B cell (primary cell): ENCODE measurements at regions not wholly inside any gene's neighbourhood (a gene's known extent, or its start where the extent isn't known, plus 50 kb on each side); places are given as distances from the start of the nearest gene placed in this dataset.

ENCODE experiments used
- ATAC-seq: fragments of 200-7000 bp; cut with Tn5 transposase; one replicate; pipeline ENCODE4 v1.10.0; 2021; ENCODE audit warnings: low read depth, mild to moderate bottlenecking, moderate number of reproducible peaks, moderate library complexity
- CTCF ChIA-PET: fragments of 350-600 bp; sonication (Branson Sonifier 250); formaldehyde crosslinking; loops from one replicate; lab custom pipeline; 2021; ENCODE audit warnings: antibody characterized with exemption, inconsistent platforms; lab: Charles Lee
- POLR2A ChIA-PET: fragments of 350-600 bp; sonication (Branson Sonifier 250); formaldehyde crosslinking; loops from one replicate; lab custom pipeline; 2021; ENCODE audit warnings: antibody characterized with exemption; lab: Charles Lee
- DNase-seq: peaks from one replicate; pipeline ENCODE4 v3.0.0; 2013
- H2AFZ ChIP-seq: 2 replicates; pipeline ENCODE4 v1.6.1; 2012; ENCODE audit warnings: mild to moderate bottlenecking, low read depth, low read length; ENCODE audit not compliant: insufficient read depth, poor library complexity, severe bottlenecking
- H3K27ac ChIP-seq, 2 donors: 1 replicate in 1 of 2; 2 replicates in 1 of 2; pipeline ENCODE4 v1.5.1; 2012 to 2013; ENCODE audit warnings: low read length in 2 of 2, mild to moderate bottlenecking in 2 of 2, moderate library complexity in 1 of 2
- H3K27me3 ChIP-seq, 4 experiments: fragments of 200-600 bp in 1 of 4; sonication (generic) in 1 of 4; replicated peaks in 1 of 4; 1 replicate in 2 of 4; 2 replicates in 2 of 4; pipeline versions ENCODE4 v1.6.1 to v1.7.0; 2013 to 2016; ENCODE audit warnings: low read length in 3 of 4, mild to moderate bottlenecking in 2 of 4, mixed read lengths in 1 of 4, moderate library complexity in 1 of 4; ENCODE audit not compliant: insufficient read depth in 4 of 4, control insufficient read depth in 3 of 4; ENCODE audit errors: control extremely low read depth in 1 of 4
- H3K36me3 ChIP-seq, 2 experiments: replicated peaks in 1 of 2; 1 replicate in 1 of 2; 2 replicates in 1 of 2; pipeline versions ENCODE4 v1.6.1 to v1.7.1; 2013; ENCODE audit warnings: low read length in 1 of 2; ENCODE audit not compliant: insufficient read depth in 2 of 2, control insufficient read depth in 1 of 2; ENCODE audit errors: control extremely low read depth in 1 of 2, extremely low read depth in 1 of 2
- H3K4me1 ChIP-seq, 2 donors: fragments of 200-600 bp in 1 of 2; sonication (generic) in 1 of 2; 1 replicate in 1 of 2; 2 replicates in 1 of 2; pipeline versions ENCODE4 v1.5.1 to v1.6.1; 2013 to 2017; ENCODE audit warnings: low read length in 2 of 2; ENCODE audit not compliant: control insufficient read depth in 2 of 2, insufficient read depth in 2 of 2
- H3K4me2 ChIP-seq: replicated peaks from 2 replicates; pipeline ENCODE3; 2012; ENCODE audit warnings: mild to moderate bottlenecking, low read depth, low read length; ENCODE audit not compliant: poor library complexity, severe bottlenecking
- H3K4me3 ChIP-seq, 5 experiments: fragments of 200-600 bp in 1 of 5; sonication (generic) in 1 of 5; 1 replicate in 3 of 5; 2 replicates in 2 of 5; pipeline versions ENCODE4 v1.5.1 to v1.7.0; 2011 to 2016; ENCODE audit warnings: low read length in 4 of 5, mild to moderate bottlenecking in 4 of 5, low read depth in 2 of 5, control low read depth in 1 of 5, moderate library complexity in 1 of 5; ENCODE audit not compliant: insufficient read depth in 1 of 5; ENCODE audit errors: control extremely low read depth in 1 of 5, extremely low read depth in 1 of 5
- H3K79me2 ChIP-seq: fragments of 200-600 bp; sonication (generic); one replicate; pipeline ENCODE4 v1.6.0; 2016; ENCODE audit warnings: low read length; ENCODE audit not compliant: control insufficient read depth, insufficient read depth
- H3K9ac ChIP-seq: fragments of 200-600 bp; sonication (generic); 2 replicates; pipeline ENCODE4 v1.6.1; 2017; ENCODE audit warnings: mild to moderate bottlenecking, low read length, moderate library complexity
- H3K9me3 ChIP-seq, 3 donors: one replicate each; pipeline versions ENCODE4 v1.6.1 to v1.7.1; 2013; ENCODE audit warnings: low read length in 2 of 3; ENCODE audit not compliant: control insufficient read depth in 2 of 3, insufficient read depth in 1 of 3; ENCODE audit errors: control extremely low read depth in 1 of 3
- H4K20me1 ChIP-seq: 2 replicates; pipeline ENCODE4 v1.6.0; 2012; ENCODE audit warnings: mild to moderate bottlenecking, low read length; ENCODE audit not compliant: insufficient read depth, control insufficient read depth, poor library complexity, severe bottlenecking
- H3K27ac Mint-ChIP-seq: one replicate; pipeline ENCODE4 v1.8.0; 2021; ENCODE audit warnings: mixed read lengths
- H3K27me3 Mint-ChIP-seq: one replicate; pipeline ENCODE4 v1.8.0; 2021; ENCODE audit warnings: mixed read lengths
- H3K4me1 Mint-ChIP-seq: one replicate; pipeline ENCODE4 v1.8.0; 2021; ENCODE audit warnings: mixed read lengths
- H3K4me3 Mint-ChIP-seq: one replicate; pipeline ENCODE4 v1.8.0; 2021; ENCODE audit warnings: mixed read lengths
- H3K9me3 Mint-ChIP-seq: one replicate; pipeline ENCODE4 v1.8.0; 2022; ENCODE audit warnings: mixed read lengths; ENCODE audit not compliant: insufficient read depth
- CTCF ChIP-seq: fragments of 200-600 bp; IDR thresholded peaks from one replicate; pipeline ENCODE4 v1.8.0; 2022; ENCODE audit warnings: antibody characterized with exemption, mild to moderate bottlenecking
- EZH2 ChIP-seq: IDR thresholded peaks from 2 replicates; pipeline ENCODE4 v1.6.1; 2012; ENCODE audit warnings: borderline replicate concordance, low read depth, mild to moderate bottlenecking, moderate library complexity, low read length; ENCODE audit not compliant: insufficient read depth, poor library complexity, severe bottlenecking
- WGBS: methylation state at CpG from one replicate; pipeline ENCODE4 v1.1.5; 2013; ENCODE audit warnings: missing lambda C conversion rate; ENCODE audit not compliant: insufficient coverage; 5-methylcytosine and 5-hydroxymethylcytosine counted together
- intact Hi-C: fragments of 100-400 bp; cut with micrococcal nuclease; formaldehyde crosslinking; loops from one replicate; pipeline ENCODE4 v1.10.0; 2022

GRCh38 chr16:62816971-62817519 lies 780.8 kb upstream of the CDH8 start:
- CTCF ChIA-PET = no interaction called here

GRCh38 chr16:62814891-62815290 lies 778.7 kb upstream of the CDH8 start:
- CTCF ChIA-PET = no interaction called here
- no peak overlapping the region for H3K4me2 ChIP-seq
- WGBS = 100% methylated on average over 1 of the region's 2 CpGs
- H3K9ac ChIP-seq = no peak overlapping the region
- Mint-ChIP-seq H3K4me1 (no peaks in the 10 kb centered on the region), H3K27ac (no peak overlapping the region), H3K9me3 (peaks cover 8% of the 10 kb centered on the region), H3K27me3 (no peaks in the 10 kb centered on the region), H3K4me3 (no peak overlapping the region)
- H3K27me3 ChIP-seq = no peaks in the 10 kb centered on the region
- POLR2A ChIA-PET = no interaction called here
- H3K27ac ChIP-seq = no peak overlapping the region
- H3K4me3 ChIP-seq = no peak overlapping the region
- ATAC-seq (no peak), DNase-seq (no peak)
- no peaks in the 10 kb centered on the region for H3K36me3 ChIP-seq
- intact Hi-C loops = no loop called here
- H3K4me1 ChIP-seq = no peaks in the 10 kb centered on the region
- no peaks in the 10 kb centered on the region for H3K79me2 ChIP-seq
- TF ChIP-seq CTCF = no peak
- no peak for TF ChIP-seq EZH2
- H3K9me3 ChIP-seq = no peaks in the 10 kb centered on the region
- no peak overlapping the region for H2AFZ ChIP-seq
- H4K20me1 ChIP-seq = no peaks in the 10 kb centered on the region

More at GRCh38 chr16:62816971-62817519, 780.8 kb upstream of the CDH8 start:
- no peak overlapping the region for H3K4me2 ChIP-seq
- H3K4me3 Mint-ChIP-seq = no peak overlapping the region
- H3K4me1 Mint-ChIP-seq = no peaks in the 10 kb centered on the region
- TF ChIP-seq CTCF (no peak), EZH2 (no peak)
- no peak overlapping the region for H3K27ac Mint-ChIP-seq
- POLR2A ChIA-PET = no interaction called here
- no peaks in the 10 kb centered on the region for H3K79me2 ChIP-seq
- H3K27me3 Mint-ChIP-seq = no peaks in the 10 kb centered on the region
- WGBS = no CpG with 5 or more reads among the region's 3 CpGs
- peaks cover 8% of the 10 kb centered on the region for H3K9me3 Mint-ChIP-seq
- ATAC-seq (no peak), DNase-seq (no peak)
- no peak overlapping the region for H3K4me3 ChIP-seq
- no peak overlapping the region for H2AFZ ChIP-seq
- H3K27ac ChIP-seq = no peak overlapping the region
- intact Hi-C loops = no loop called here
- H4K20me1 ChIP-seq = no peaks in the 10 kb centered on the region
- no peak overlapping the region for H3K9ac ChIP-seq
- no peaks in the 10 kb centered on the region for H3K9me3 ChIP-seq
- no peaks in the 10 kb centered on the region for H3K36me3 ChIP-seq
- no peaks in the 10 kb centered on the region for H3K4me1 ChIP-seq
- no peaks in the 10 kb centered on the region for H3K27me3 ChIP-seq
